ENCODE measurements at regions not wholly inside any gene's neighbourhood (a gene's known extent, or its start where the extent isn't known, plus 50 kb on each side); places are given as distances from the start of the nearest gene placed in this dataset.
"Not testable (repeated sequence)": the region's sequence is repeated elsewhere in the genome, so short reads cannot be mapped to it uniquely, and the experiment has no call there.

DNA sequence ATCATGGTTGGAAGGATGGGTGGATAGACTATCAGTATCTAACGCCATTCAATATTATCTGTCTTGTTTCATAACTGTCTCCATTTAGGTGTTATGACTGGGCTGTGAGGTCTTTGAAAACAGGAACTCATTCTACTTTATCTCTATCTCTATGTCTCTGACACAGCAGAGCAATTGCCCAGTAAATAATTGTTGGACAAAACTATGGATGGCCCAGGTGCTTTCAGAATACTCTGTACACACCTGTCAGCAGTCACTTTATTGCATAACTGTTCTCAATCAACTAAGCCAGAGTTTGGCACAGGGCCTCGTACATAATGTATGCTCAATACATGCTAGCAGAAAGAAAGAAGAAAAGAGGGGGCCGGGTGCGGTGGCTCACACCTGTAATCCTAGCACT lies 210.3 kb downstream of the OPA1 start:
- DNase-seq (ENCODE audit: low spot score) = no peak

DNA sequence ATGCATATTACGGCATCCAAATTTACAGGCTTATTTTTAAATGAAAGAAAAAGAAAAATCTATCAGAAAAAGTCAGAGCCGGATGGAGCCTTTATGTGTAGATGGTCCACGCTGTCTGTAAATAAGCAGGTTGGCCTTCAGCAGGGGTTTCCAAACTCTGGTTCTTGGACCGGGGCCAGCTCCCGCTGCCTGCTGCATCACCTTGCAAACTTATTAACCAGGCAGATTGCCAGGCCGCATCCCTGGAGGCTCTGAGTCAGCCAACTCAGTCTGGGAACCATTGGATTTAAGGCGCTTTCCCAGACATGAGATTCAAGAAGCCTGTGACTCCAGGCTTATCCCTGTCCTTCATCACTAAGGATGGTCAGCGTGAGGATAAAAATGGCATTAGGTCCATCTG lies 212.4 kb downstream of the OPA1 start:
- peak; percentile 45 for DNase-seq (ENCODE audit: low spot score)

- DNase-seq (ENCODE audit: low spot score) = no peak
These were observed 215.3 kb downstream of the OPA1 start for GRCh38 chr3:193808317-193808716.

- no peak for DNase-seq (ENCODE audit: low spot score)
These were observed 216.1 kb downstream of the OPA1 start for GRCh38 chr3:193809106-193809505.

- no peak for DNase-seq (ENCODE audit: low spot score)
These were observed 219.2 kb downstream of the OPA1 start for GRCh38 chr3:193812078-193812725.

DNA sequence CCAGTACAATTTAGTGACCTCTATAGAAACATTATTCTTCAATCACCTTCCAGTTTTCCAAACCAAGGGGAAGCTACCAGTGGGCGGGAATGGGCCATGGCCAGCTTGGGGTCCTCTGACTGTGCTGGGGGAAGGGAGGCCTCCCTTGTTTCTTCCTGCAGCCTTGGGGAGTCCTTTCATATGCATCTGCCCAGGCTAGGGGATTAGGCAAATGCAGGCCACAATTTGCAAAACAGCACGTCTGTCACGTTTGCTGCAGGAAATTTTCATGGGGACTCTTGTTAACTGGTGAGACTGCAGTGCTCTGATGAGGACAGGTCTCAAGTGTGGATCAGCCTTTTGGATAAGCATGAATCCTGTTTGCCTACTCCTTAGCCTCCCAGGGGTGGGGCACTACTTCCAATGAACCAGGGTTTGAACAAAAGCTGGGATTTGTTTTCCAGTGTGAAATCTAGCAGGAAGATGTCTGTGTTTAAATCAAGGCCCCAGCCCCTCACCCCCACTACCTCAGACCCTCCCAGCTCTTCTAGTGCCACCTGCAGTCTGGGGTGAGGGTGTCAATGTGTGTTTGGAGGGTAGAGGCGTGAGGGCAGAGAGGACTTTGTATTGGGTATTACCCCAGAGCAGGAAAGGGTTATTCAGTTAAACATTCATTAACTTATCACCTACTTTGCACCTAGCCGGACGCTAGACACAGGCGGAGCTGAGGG lies 219.9 kb downstream of the OPA1 start:
- no peak for DNase-seq (ENCODE audit: low spot score)

- no peak for DNase-seq (ENCODE audit: low spot score)
These were observed 220.5 kb downstream of the OPA1 start for GRCh38 chr3:193813501-193813830.

DNA sequence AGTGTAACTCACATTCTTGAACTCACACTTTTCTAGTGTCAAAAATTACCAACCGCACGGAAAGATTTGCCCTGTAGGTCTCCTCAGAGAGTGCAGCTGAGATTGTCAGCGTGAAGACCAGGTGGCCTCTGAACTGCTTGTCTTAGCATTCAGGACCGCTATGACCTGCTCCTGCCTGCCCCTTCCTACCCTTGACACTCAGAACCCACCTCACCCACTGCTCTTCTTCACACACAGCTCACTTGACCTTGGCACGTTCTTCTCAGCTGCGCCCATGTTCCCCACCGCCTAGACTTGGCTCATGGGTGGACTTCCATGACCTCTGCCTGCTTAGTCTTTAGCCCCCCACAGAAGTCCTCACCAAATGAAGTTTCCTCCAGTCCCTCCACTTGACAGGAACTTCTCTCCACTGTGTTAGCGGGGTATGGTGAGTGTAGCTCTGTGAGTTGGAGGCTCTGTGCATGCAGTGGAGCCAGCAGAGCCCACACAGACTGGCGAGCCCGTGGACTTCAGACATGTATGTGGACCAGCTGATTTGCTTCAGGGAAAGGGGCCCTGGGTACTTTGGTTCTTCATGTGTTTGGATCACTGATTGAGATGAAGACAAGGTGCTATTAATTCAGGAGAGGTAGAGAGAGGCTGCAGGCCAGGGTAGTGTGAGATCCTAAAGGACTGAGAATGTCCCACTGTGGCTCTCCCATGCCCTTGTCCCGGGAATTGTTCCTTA lies 221.3 kb downstream of the OPA1 start:
- DNase-seq (ENCODE audit: low spot score) = no peak

GRCh38 chr3:193815246-193816027 lies 222.4 kb downstream of the OPA1 start:
- no peak for DNase-seq (ENCODE audit: low spot score)

GRCh38 chr3:193816028-193816395 lies 223.0 kb downstream of the OPA1 start:
- no peak for DNase-seq (ENCODE audit: low spot score)

DNA sequence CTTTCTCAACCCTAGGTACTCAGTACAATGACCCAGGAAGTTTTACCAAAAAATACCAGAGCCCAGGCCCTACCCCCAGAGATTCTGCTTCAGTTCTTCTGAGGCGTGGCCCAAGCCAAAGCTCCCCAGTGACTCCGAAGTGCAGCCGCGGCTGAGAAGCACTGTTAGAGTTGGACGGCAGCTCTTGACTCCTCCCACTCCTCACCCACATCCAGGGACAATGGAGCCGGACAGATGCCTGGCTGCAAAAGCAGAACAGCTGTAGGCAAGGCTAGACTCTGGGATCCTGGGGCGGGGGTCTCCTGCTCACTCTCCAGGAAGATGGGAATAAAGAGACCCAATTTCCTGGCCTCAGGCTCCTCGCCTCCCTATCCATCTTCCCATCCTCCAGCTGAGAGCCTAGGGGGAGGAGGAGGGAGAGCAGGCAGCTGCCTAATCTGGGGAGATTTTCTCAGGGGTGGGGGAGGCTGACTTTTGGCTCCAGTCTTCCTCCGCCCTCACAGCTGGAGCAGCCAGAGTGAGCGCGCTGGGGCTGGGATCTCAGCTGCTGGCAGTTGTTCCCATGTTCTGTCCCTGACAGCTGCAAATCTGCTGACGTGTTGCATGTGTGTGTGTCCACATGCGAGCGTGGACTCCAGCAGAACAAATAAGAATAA lies 223.8 kb downstream of the OPA1 start:
- DNase-seq (ENCODE audit: low spot score) = peak; percentile 71

DNA sequence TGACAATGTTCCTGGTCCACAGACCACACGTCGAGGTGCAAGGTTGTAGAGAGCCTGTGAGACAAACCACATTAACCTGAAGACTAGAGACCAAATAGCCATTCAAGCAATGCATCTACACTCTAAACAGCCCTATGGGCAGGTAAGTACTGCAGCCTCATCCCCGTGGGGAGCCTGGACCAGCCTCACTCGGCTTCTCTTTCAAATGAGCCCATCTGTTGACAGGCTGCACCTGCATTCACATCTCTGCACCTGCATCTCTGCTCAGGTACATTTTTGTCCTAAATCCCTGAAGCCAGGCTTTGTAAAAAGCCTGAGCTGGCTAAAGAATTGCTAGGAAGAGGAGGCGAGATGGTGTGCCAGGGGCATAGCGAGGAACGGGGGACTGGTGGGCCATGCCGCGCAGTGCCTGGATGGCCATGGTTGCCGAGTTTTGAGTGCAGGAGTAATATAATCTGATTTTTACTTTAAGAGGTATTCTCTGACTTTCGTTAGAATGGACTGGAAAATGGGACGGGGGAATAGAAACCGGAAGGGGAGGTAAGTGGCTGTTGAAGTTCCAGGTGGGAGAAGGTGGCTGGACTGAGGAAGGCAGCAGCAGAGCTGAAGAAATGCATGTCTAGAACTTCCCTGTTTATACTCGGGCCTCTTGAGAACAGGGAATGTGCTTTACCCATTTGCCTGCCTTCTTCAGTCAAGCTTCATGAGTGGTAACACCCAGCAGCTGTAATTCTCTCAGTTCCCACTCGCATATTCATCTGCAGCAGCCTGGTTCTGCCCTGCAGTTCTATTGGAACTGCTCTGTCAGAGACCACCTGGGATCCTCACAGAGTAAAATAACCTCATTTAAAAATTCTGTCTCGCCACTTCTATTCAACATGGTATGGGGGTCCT lies 226.4 kb downstream of the OPA1 start:
- no peak for DNase-seq (ENCODE audit: low spot score)

GRCh38 chr3:193821151-193821668 lies 228.2 kb downstream of the OPA1 start:
- no peak for DNase-seq (ENCODE audit: low spot score)

DNA sequence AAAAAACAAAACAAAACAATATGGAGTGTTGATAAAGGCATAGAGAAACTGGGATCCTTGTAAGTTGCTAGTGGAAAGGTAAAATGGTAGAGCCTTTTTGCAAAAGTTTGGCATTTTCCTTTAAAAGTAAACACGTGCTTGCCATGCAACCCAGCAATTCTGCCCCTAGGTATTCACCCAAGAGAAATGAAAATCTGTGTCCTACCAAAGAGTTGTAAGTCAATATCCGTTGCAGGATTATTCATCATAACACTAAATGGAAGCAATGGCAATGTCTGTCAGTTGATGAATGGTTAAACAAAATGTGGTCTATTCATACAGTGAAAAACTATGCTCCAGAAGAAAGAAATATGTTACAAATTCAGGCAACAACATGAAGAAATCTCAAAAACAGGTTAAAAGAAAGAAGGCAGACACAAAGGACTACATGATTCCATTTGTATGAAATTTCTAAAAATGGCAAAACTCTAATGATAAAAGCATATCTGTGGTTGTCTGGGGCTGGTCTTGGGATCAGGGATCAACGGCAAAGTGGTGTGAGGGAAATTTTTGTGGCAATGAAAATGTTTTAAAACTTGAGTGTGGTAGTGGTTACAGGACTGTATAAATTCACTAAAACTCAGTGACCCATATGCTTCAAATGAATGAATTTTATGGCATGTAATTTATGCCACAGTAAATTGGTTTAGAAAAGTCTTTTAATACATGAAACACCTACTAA lies 229.6 kb downstream of the OPA1 start:
- no peak for DNase-seq (ENCODE audit: low spot score)

DNA sequence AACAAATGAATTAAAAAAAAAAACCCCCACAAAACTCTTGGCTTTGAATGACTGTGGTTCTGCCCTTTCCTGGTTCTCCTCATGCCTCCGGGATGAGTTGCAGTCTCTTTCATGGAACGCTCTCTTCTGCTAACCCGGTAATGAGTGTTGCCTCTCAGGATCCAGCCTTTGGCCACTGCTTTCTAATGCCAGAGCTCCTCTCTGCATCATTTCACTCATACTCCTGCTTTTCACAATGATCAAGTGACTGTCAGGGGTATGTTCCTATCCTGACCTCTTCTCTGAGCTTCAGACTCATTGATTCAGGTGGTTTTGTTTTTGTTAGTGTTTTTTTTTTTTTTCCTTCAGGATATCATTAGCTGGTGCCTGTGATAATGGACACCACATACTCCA lies 230.2 kb downstream of the OPA1 start:
- not testable (repeated sequence) for DNase-seq (ENCODE audit: low spot score)

GRCh38 chr3:193824365-193824764 lies 231.4 kb downstream of the OPA1 start:
- no peak for DNase-seq (ENCODE audit: low spot score)

DNA sequence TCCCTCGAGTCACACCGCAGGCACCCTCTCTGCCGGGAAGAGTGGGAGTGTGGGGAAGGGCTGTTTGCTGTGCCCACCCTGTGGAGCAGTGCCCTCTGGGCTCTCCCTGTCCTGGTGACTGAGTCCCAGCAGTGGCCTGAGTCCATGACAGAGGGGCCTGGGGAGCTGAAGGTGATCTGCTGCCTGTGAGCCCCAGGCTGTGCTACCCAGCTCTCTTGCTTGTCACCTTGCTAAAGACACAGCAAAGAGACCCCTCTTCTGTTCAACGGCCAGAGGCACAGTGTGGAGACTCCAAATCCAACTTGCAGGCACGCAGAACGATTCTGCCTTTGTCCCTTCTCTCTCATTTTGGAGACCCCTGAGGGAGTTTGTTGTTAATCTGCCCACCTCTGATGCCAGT lies 232.6 kb downstream of the OPA1 start:
- no peak for DNase-seq (ENCODE audit: low spot score)

- DNase-seq (ENCODE audit: low spot score) = peak; percentile 34
These were observed 233.3 kb downstream of the OPA1 start for GRCh38 chr3:193826159-193826795.

DNA sequence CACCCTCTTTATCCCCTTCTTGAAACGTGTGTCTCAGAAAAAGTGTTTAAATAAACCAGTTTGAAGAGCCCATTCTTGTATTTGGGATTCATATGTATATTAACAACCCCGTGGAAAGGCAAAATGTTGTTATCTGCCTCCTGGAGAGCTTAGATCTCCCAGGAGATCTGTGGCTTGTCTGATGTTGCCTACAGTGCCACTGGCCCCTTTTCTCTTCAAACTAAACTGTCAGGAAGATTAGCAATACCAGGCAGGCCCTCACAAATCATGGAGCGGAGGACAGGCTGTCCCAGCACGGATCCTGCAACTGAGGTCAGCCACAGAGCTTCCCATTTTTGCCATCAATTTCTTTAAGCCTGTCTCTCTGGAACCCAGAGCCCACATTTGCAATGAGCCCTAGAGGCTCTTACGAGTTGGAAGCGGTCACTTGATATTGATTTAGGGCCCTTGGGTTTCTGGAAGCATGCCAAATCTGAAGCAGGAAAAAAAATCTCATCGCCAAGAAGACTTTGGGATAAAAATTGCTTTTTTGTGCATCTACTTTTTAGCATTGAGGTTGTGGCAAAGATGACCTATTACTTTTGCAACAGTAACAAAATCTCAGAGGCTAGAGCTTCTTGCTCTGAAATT lies 234.1 kb downstream of the OPA1 start:
- DNase-seq (ENCODE audit: low spot score) = no peak

All from HuH-7 (cell line).